Neutrophil (primary cell): ENCODE measurements at regions not wholly inside any gene's neighbourhood (a gene's known extent, or its start where the extent isn't known, plus 50 kb on each side); places are given as distances from the start of the nearest gene placed in this dataset.
"Not testable (repeated sequence)": the region's sequence is repeated elsewhere in the genome, so short reads cannot be mapped to it uniquely, and the experiment has no call there.

Source experiments
- H3K27ac ChIP-seq: fragments of 200-600 bp; sonication (generic); 2 replicates; pipeline ENCODE4 v1.5.1; 2016; ENCODE audit warnings: mild to moderate bottlenecking, moderate library complexity
- H3K27me3 ChIP-seq: fragments of 200-600 bp; sonication (generic); 2 replicates; pipeline ENCODE4 v1.6.0; 2016; ENCODE audit warnings: mild to moderate bottlenecking
- H3K36me3 ChIP-seq: fragments of 200-600 bp; sonication (generic); 2 replicates; pipeline ENCODE4 v1.5.1; 2017
- H3K4me1 ChIP-seq, 2 experiments: fragments of 200-600 bp in 1 of 2; sonication (generic) in 1 of 2; 1 replicate in 1 of 2; 2 replicates in 1 of 2; pipeline versions ENCODE4 v1.5.1 to v1.6.1; 2013 to 2016; ENCODE audit warnings: low read depth in 1 of 2, low read length in 1 of 2, mild to moderate bottlenecking in 1 of 2, moderate library complexity in 1 of 2; ENCODE audit not compliant: control insufficient read depth in 1 of 2, insufficient read depth in 1 of 2
- H3K4me3 ChIP-seq, 2 experiments: fragments of 200-600 bp in 1 of 2; sonication (generic) in 1 of 2; 1 replicate in 1 of 2; 2 replicates in 1 of 2; pipeline ENCODE4 v1.5.1; 2013 to 2016; ENCODE audit warnings: low read depth in 1 of 2, low read length in 1 of 2, mild to moderate bottlenecking in 1 of 2, moderate library complexity in 1 of 2
- H3K9me3 ChIP-seq: fragments of 200-600 bp; sonication (generic); 2 replicates; pipeline ENCODE4 v1.5.1; 2016
- CTCF ChIP-seq: fragments of 200-600 bp; sonication (generic); IDR thresholded peaks from 2 replicates; pipeline ENCODE4 v1.5.1; 2016; ENCODE audit warnings: antibody characterized with exemption

DNA sequence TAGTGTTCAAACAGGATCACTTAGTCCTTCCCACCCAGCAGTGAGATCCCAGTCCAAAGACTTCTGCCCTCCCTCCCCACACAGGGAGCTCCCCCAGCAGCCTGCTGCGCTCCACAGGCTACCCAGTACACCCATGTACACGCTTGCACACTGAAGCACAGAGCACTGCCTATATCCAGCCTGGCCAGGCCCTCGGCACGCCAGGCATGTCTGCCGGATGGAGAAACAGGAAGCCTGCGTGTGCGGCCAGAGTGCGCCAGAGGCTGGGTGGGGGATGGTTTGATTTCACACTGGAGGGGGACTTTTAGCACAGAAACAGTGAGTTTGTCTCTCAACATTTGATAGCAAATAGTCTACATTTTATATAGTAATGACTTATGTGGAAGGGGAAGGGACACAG, 833.5 kb upstream of the IGFBP7 start:
- H3K4me3 ChIP-seq, result no peak overlapping the region
- no peak overlapping the region for H3K27ac ChIP-seq
- no peak for TF ChIP-seq CTCF
- H3K4me1 ChIP-seq, result no peaks in the 10 kb centered on the region
- no peaks in the 10 kb centered on the region for H3K27me3 ChIP-seq
- H3K36me3 ChIP-seq, result no peaks in the 10 kb centered on the region
- no peaks in the 10 kb centered on the region for H3K9me3 ChIP-seq

- H3K27me3 ChIP-seq, H3K36me3 ChIP-seq, H3K4me3 ChIP-seq, H3K27ac ChIP-seq, H3K4me1 ChIP-seq, H3K9me3 ChIP-seq: not testable (repeated sequence)
Measured at GRCh38 chr4:57937326-57937725, 827.1 kb upstream of the IGFBP7 start.

- H3K27me3 ChIP-seq, result no peaks in the 10 kb centered on the region
- no peaks in the 10 kb centered on the region for H3K36me3 ChIP-seq
- no peak overlapping the region for H3K27ac ChIP-seq
- H3K4me1 ChIP-seq, result no peaks in the 10 kb centered on the region
- no peaks in the 10 kb centered on the region for H3K9me3 ChIP-seq
- no peak overlapping the region for H3K4me3 ChIP-seq
- no peak for TF ChIP-seq CTCF
Measured at GRCh38 chr4:57926311-57926710, 816.1 kb upstream of the IGFBP7 start.

GRCh38 chr4:57924951-57925350, 814.8 kb upstream of the IGFBP7 start:
- no peak overlapping the region for H3K4me3 ChIP-seq
- no peak for TF ChIP-seq CTCF
- no peaks in the 10 kb centered on the region for H3K9me3 ChIP-seq
- H3K36me3 ChIP-seq, result no peaks in the 10 kb centered on the region
- H3K27ac ChIP-seq, result no peak overlapping the region
- no peaks in the 10 kb centered on the region for H3K27me3 ChIP-seq
- no peaks in the 10 kb centered on the region for H3K4me1 ChIP-seq

GRCh38 chr4:57916479-57916878, 806.3 kb upstream of the IGFBP7 start:
- no peaks in the 10 kb centered on the region for H3K27me3 ChIP-seq
- no peak overlapping the region for H3K27ac ChIP-seq
- H3K9me3 ChIP-seq, result no peaks in the 10 kb centered on the region
- no peak overlapping the region for H3K4me3 ChIP-seq
- H3K4me1 ChIP-seq, result no peaks in the 10 kb centered on the region
- TF ChIP-seq CTCF, result no peak
- no peaks in the 10 kb centered on the region for H3K36me3 ChIP-seq

DNA sequence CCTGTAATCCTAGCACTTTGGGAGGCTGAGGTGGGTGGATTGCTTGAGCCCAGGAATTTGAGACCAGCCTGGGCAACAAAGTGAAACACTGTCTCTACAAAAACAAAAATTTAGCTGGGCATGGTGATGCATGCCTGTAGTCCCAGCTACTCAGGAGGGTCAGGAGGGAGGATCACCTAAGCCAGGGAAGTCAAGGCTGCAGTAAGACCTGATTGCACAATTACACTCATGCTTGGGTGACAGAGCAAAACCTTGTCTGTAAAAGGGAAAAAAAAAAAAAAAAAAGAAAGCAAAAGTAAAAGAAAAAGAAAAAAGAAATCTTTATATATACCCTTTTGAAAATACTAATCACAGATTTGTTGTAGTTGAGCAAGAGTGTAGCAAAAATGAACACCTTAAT, 801.0 kb upstream of the IGFBP7 start:
- no peaks in the 10 kb centered on the region for H3K27me3 ChIP-seq
- no peaks in the 10 kb centered on the region for H3K4me1 ChIP-seq
- no peak overlapping the region for H3K4me3 ChIP-seq
- H3K27ac ChIP-seq, result no peak overlapping the region
- no peaks in the 10 kb centered on the region for H3K36me3 ChIP-seq
- H3K9me3 ChIP-seq, result no peaks in the 10 kb centered on the region
- TF ChIP-seq CTCF, result no peak
